Mesothelial cell of epicardium (in vitro differentiated cells): ENCODE measurements at regions not wholly inside any gene's neighbourhood (a gene's known extent, or its start where the extent isn't known, plus 50 kb on each side); places are given as distances from the start of the nearest gene placed in this dataset.

Experiments
- DNase-seq, 2 experiments: peaks; one replicate each; pipeline ENCODE4 v3.0.0; 2021; ENCODE audit warnings: low spot score in 2 of 2; ENCODE audit not compliant: unreplicated experiment in 2 of 2
- H3K27ac Mint-ChIP-seq: 2 replicates; pipeline ENCODE4 v1.8.0; 2021; ENCODE audit warnings: mixed read lengths
- H3K27me3 Mint-ChIP-seq: 2 replicates; pipeline ENCODE4 v1.8.0; 2021; ENCODE audit warnings: low read depth, mixed read lengths
- H3K36me3 Mint-ChIP-seq: 2 replicates; pipeline ENCODE4 v1.8.0; 2021; ENCODE audit warnings: mixed read lengths
- H3K4me1 Mint-ChIP-seq: 2 replicates; pipeline ENCODE4 v1.8.0; 2021; ENCODE audit warnings: mixed read lengths
- H3K4me3 Mint-ChIP-seq: 2 replicates; pipeline ENCODE4 v1.8.0; 2021; ENCODE audit warnings: mild to moderate bottlenecking, moderate library complexity, mixed read lengths
- H3K9me3 Mint-ChIP-seq: 2 replicates; pipeline ENCODE4 v1.8.0; 2021; ENCODE audit warnings: mixed read lengths
- TF ChIP-seq, protein P1 (sequence below): fragments of 200-600 bp; sonication (generic); IDR thresholded peaks from one replicate; pipeline ENCODE4 v1.5.0; 2021; ENCODE audit warnings: antibody characterized with exemption; ENCODE audit not compliant: unreplicated experiment

DNA sequence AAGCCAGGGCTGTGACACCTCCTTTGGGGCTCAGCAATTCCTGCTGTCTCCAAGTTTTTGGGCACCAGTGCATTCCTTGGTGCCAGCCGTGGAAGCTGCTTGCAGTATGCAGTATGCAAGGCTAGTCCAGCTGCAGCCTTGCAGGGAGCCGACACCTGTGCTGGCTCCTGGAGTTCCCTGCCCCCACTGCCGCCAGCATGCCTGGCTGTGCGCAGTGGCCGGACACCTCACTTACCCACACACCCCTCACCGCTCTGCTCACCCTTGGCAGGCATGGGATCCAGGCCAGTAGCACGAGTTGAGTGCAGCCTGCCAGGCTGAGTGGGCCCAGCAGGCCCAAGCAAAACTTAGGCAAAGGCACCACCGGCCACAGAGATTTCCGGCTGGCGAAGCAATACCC is 77.4 kb downstream of the SAMD9 start:
- H3K36me3 Mint-ChIP-seq = no peaks in the 10 kb centered on the region
- H3K4me3 Mint-ChIP-seq = no peak overlapping the region
- no peak overlapping the region for H3K27ac Mint-ChIP-seq
- H3K27me3 Mint-ChIP-seq = no peaks in the 10 kb centered on the region
- H3K9me3 Mint-ChIP-seq = peaks cover 3% of the 10 kb centered on the region
- DNase-seq = no peak
- peaks cover 18% of the 10 kb centered on the region for H3K4me1 Mint-ChIP-seq
- TF ChIP-seq, protein P1, sequence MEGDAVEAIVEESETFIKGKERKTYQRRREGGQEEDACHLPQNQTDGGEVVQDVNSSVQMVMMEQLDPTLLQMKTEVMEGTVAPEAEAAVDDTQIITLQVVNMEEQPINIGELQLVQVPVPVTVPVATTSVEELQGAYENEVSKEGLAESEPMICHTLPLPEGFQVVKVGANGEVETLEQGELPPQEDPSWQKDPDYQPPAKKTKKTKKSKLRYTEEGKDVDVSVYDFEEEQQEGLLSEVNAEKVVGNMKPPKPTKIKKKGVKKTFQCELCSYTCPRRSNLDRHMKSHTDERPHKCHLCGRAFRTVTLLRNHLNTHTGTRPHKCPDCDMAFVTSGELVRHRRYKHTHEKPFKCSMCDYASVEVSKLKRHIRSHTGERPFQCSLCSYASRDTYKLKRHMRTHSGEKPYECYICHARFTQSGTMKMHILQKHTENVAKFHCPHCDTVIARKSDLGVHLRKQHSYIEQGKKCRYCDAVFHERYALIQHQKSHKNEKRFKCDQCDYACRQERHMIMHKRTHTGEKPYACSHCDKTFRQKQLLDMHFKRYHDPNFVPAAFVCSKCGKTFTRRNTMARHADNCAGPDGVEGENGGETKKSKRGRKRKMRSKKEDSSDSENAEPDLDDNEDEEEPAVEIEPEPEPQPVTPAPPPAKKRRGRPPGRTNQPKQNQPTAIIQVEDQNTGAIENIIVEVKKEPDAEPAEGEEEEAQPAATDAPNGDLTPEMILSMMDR = no peak

DNA sequence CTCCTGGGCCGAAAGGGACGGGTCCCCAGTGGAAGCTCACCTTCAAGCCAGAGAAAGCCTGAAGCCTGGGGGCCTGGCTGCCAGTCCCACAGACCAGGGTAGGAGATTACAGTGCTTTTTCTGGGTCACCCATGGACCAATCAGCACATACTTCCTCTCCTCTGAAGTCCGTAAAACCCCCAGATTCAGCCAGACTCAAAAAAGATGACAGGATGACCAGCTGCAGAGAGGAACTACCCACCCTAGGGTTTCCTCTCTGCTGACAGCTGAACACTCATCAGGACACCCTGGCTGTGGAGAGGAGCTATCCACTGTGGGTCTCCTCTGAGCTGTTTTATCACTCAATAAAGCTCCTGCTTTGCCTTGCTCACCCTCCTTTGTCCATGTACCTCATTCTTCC is 78.0 kb downstream of the SAMD9 start:
- H3K4me3 Mint-ChIP-seq = no peak overlapping the region
- DNase-seq = no peak

DNA sequence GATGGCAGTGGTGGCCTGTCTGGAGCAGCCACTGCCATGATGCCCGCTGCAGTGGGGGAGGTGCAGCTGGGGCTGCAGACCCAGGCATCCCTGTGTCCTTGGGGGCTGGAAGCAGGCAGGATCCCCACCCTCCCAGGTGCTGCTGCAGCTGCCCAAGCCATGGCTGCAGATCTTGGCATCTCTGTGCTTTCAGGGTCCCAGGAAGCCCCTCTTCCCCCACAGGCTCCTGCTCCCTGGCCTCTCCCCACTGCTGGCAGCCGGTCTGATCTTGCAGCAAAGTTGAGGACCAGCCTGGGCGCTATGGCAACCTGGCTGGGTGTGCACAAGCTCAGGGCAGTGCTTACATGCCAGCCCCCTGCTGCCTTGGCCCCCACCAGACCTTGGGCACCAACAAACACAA is 78.5 kb downstream of the SAMD9 start:
- H3K9me3 Mint-ChIP-seq = peaks cover 12% of the 10 kb centered on the region
- no peaks in the 10 kb centered on the region for H3K36me3 Mint-ChIP-seq
- H3K4me3 Mint-ChIP-seq = no peak overlapping the region
- TF ChIP-seq, protein P1 = no peak
- DNase-seq = no peak
- no peak overlapping the region for H3K27ac Mint-ChIP-seq
- H3K27me3 Mint-ChIP-seq = no peaks in the 10 kb centered on the region
- peaks cover 14% of the 10 kb centered on the region for H3K4me1 Mint-ChIP-seq

More for the DNA sequence above, 78.0 kb downstream of the SAMD9 start:
- TF ChIP-seq, protein P1 = no peak
- Mint-ChIP-seq H3K9me3 (peaks cover 7% of the 10 kb centered on the region), H3K4me1 (peaks cover 18% of the 10 kb centered on the region), H3K36me3 (no peaks in the 10 kb centered on the region), H3K27ac (no peak overlapping the region), H3K27me3 (no peaks in the 10 kb centered on the region)

DNA sequence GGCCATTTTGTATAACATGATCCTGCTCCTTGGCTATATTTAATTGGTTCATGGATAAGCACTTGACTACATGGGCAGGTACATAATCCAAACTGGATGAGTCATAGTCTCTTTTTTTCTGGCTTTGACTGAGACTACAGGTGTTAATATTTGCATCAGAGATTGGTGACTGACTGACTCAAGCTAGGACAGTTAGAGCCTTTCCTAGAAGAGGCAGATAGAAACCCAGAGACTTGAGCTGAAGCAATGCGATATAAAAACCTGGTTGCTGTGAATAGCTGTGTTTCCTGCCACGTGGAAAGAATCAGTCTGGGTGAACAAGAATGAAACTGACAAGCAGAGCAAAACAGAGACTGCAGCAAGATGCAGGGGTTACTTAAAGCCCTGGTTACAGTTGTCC is 81.0 kb downstream of the SAMD9 start:
- H3K27me3 Mint-ChIP-seq = no peaks in the 10 kb centered on the region
- TF ChIP-seq, protein P1 = no peak
- peaks cover 35% of the 10 kb centered on the region for H3K9me3 Mint-ChIP-seq
- no peak overlapping the region for H3K27ac Mint-ChIP-seq
- peaks cover 4% of the 10 kb centered on the region for H3K36me3 Mint-ChIP-seq
- no peak for DNase-seq
- peaks cover 4% of the 10 kb centered on the region for H3K4me1 Mint-ChIP-seq
- H3K4me3 Mint-ChIP-seq = no peak overlapping the region

DNA sequence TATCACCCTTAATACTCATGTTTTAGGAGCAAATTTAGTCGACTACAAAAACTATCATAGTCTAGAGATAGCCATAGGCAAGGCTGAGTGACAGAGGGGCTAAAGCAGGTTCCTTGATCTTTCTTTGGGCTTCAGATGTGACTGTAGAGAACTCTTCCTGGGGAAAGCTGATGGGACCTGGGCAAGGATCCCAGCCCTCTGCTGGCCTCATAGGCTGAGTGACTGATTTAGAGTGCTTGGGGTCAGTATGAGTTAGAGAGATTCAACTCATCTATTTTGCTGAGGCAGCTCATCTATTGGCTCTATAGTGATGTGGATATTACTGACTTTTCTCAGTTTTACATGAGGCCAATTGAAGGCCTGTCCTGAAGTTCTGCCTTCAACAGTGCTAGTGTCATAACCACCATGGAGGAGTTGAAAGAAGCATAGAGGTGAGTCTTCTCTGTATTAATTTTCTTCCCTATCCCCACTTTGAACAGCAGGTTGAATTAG is 81.6 kb downstream of the SAMD9 start:
- DNase-seq = no peak
- Mint-ChIP-seq H3K27ac (no peak overlapping the region), H3K9me3 (peaks cover 39% of the 10 kb centered on the region), H3K36me3 (peaks cover 6% of the 10 kb centered on the region), H3K27me3 (no peaks in the 10 kb centered on the region), H3K4me3 (no peak overlapping the region), H3K4me1 (peaks cover 4% of the 10 kb centered on the region)
- TF ChIP-seq, protein P1 = no peak

DNA sequence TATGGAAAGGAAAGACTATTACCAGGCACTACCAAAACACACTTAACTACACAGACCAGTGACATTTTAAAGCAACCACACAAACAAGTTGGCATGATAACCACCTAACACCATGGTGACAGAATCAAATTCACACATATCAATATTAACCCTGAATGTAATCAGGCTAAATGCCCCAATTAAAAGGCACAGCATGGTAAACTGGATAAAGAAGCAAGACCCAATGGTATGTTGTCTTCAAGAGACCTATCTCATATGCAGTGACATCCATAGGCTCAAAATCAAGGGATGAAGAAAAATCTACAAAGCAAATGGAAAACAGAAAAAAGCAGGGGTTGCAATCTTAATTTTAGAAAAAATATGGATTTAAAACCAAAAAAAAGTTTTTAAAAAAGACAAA is 86.0 kb downstream of the SAMD9 start:
- no peak overlapping the region for H3K4me3 Mint-ChIP-seq
- no peak overlapping the region for H3K27ac Mint-ChIP-seq
- no peak for DNase-seq
- no peaks in the 10 kb centered on the region for H3K27me3 Mint-ChIP-seq
- peaks cover 11% of the 10 kb centered on the region for H3K36me3 Mint-ChIP-seq
- H3K9me3 Mint-ChIP-seq = peaks cover 50% of the 10 kb centered on the region
- no peaks in the 10 kb centered on the region for H3K4me1 Mint-ChIP-seq
- TF ChIP-seq, protein P1 = no peak
